Gastrocnemius medialis (tissue), 4 donors: ENCODE measurements at regions not wholly inside any gene's neighbourhood (a gene's known extent, or its start where the extent isn't known, plus 50 kb on each side); places are given as distances from the start of the nearest gene placed in this dataset.

Experiments
- ATAC-seq, 2 donors: fragments of 150-250 bp; one replicate each; pipeline ENCODE4 v1.9.1; 2016
- DNase-seq, 2 donors: peaks; one replicate each; pipeline ENCODE4 v3.0.0-alpha.2; 2019
- H3K27ac ChIP-seq, 4 donors: fragments of 200-600 bp; sonication (generic); 1 replicate in 1 of 4; 2 replicates in 3 of 4; pipeline ENCODE4 v1.5.1; 2016 to 2018; ENCODE audit warnings: mild to moderate bottlenecking in 2 of 4, moderate library complexity in 1 of 4
- H3K27me3 ChIP-seq, 3 donors: fragments of 200-600 bp; sonication (generic) in 2 of 3; 1 replicate in 1 of 3; 2 replicates in 2 of 3; pipeline versions ENCODE4 v1.5.1 to v1.6.0; 2016 to 2019; ENCODE audit warnings: mild to moderate bottlenecking in 1 of 3, moderate library complexity in 1 of 3
- H3K36me3 ChIP-seq, 2 donors: fragments of 200-600 bp; sonication (generic) in 1 of 2; one replicate each; pipeline ENCODE4 v1.5.1; 2017 to 2018
- H3K4me1 ChIP-seq, 2 donors: fragments of 200-600 bp; sonication (generic) in 1 of 2; one replicate each; pipeline ENCODE4 v1.5.1; 2016 to 2017; ENCODE audit warnings: mild to moderate bottlenecking in 2 of 2
- H3K4me3 ChIP-seq, 4 donors: fragments of 200-600 bp; sonication (generic) in 3 of 4; 1 replicate in 1 of 4; 2 replicates in 3 of 4; pipeline ENCODE4 v1.5.1; 2016 to 2019; ENCODE audit warnings: mild to moderate bottlenecking in 2 of 4
- H3K9me3 ChIP-seq, 3 donors: fragments of 200-600 bp; sonication (generic) in 2 of 3; 1 replicate in 1 of 3; 2 replicates in 2 of 3; pipeline ENCODE4 v1.5.1; 2016 to 2019
- CTCF ChIP-seq, 5 experiments: fragments of 450-650 bp in 3 of 5; fragments of 200-600 bp in 2 of 5; sonication (generic) in 2 of 5; IDR thresholded peaks in 4 of 5; conservative IDR thresholded peaks in 1 of 5; 1 replicate in 4 of 5; 2 replicates in 1 of 5; pipeline ENCODE4 v1.5.1; 2016 to 2019; ENCODE audit warnings: antibody characterized with exemption in 5 of 5, mild to moderate bottlenecking in 3 of 5, moderate library complexity in 3 of 5
- POLR2A ChIP-seq, 2 donors: fragments of 450-650 bp; IDR thresholded peaks; one replicate each; pipeline ENCODE4 v1.6.1; 2017; ENCODE audit warnings: antibody characterized with exemption in 2 of 2, mild to moderate bottlenecking in 2 of 2, moderate library complexity in 2 of 2
- in situ Hi-C, 4 donors: fragments of 200-750 bp; cut with MboI; loops; one replicate each; pipeline versions ENCODE4 v1.15.0 to v1.8.0; 2017; ENCODE audit warnings: low sequenced_read_pairs in 4 of 4
- intact Hi-C: fragments of 100-400 bp; cut with DNase I; formaldehyde crosslinking; loops from one replicate; pipeline ENCODE4 v1.15.1; 2023; ENCODE audit warnings: low total_unique reads

- H3K36me3 ChIP-seq: no peaks in the 10 kb centered on the region
- H3K27ac ChIP-seq: no peak overlapping the region
- intact Hi-C loops: no loop called here
- ATAC-seq: no peak
- no peak overlapping the region for H3K4me3 ChIP-seq
- no peaks in the 10 kb centered on the region for H3K27me3 ChIP-seq
- H3K9me3 ChIP-seq: no peaks in the 10 kb centered on the region
- TF ChIP-seq POLR2A (IDR thresholded peaks at IDR 0.05) (no peak), CTCF (IDR thresholded peaks at IDR 0.05 in 4 of 5, conservative IDR thresholded peaks at IDR 0.05 in 1 of 5) (no peak)
- H3K4me1 ChIP-seq: no peaks in the 10 kb centered on the region
- in situ Hi-C loops: no loop called here
- no peak for DNase-seq
These were observed 1528.6 kb upstream of the SLC10A2 start for GRCh38 chr13:104594806-104595205.

- H3K27ac ChIP-seq: no peak overlapping the region
- ATAC-seq (no peak), DNase-seq (no peak)
- H3K36me3 ChIP-seq: no peaks in the 10 kb centered on the region
- H3K27me3 ChIP-seq: no peaks in the 10 kb centered on the region
- no peak overlapping the region for H3K4me3 ChIP-seq
- in situ Hi-C loops (no loop called here), intact Hi-C loops (no loop called here)
- H3K9me3 ChIP-seq: no peaks in the 10 kb centered on the region
- no peaks in the 10 kb centered on the region for H3K4me1 ChIP-seq
- TF ChIP-seq POLR2A (IDR thresholded peaks at IDR 0.05) (no peak), CTCF (IDR thresholded peaks at IDR 0.05 in 4 of 5, conservative IDR thresholded peaks at IDR 0.05 in 1 of 5) (no peak)
These were observed 1527.5 kb upstream of the SLC10A2 start for GRCh38 chr13:104593693-104594092.

GRCh38 chr13:104593251-104593576 is 1527.0 kb upstream of the SLC10A2 start:
- DNase-seq (no peak), ATAC-seq (no peak)
- intact Hi-C loops (no loop called here), in situ Hi-C loops (no loop called here)
- H3K4me1 ChIP-seq: no peaks in the 10 kb centered on the region
- H3K4me3 ChIP-seq: no peak overlapping the region
- TF ChIP-seq CTCF (IDR thresholded peaks at IDR 0.05 in 4 of 5, conservative IDR thresholded peaks at IDR 0.05 in 1 of 5): no peak
- no peak for TF ChIP-seq POLR2A (IDR thresholded peaks at IDR 0.05)
- H3K36me3 ChIP-seq: no peaks in the 10 kb centered on the region
- H3K27ac ChIP-seq: no peak overlapping the region
- H3K9me3 ChIP-seq: no peaks in the 10 kb centered on the region
- no peaks in the 10 kb centered on the region for H3K27me3 ChIP-seq

GRCh38 chr13:104592545-104593250 is 1526.5 kb upstream of the SLC10A2 start:
- Histone ChIP-seq H3K27me3 (no peaks in the 10 kb centered on the region), H3K36me3 (no peaks in the 10 kb centered on the region), H3K9me3 (no peaks in the 10 kb centered on the region), H3K4me1 (no peaks in the 10 kb centered on the region), H3K27ac (no peak overlapping the region), H3K4me3 (no peak overlapping the region)
- TF ChIP-seq POLR2A (IDR thresholded peaks at IDR 0.05) (no peak), CTCF (IDR thresholded peaks at IDR 0.05 in 4 of 5, conservative IDR thresholded peaks at IDR 0.05 in 1 of 5) (no peak)
- in situ Hi-C loops: no loop called here
- intact Hi-C loops: no loop called here
- no peak for ATAC-seq
- DNase-seq: no peak

- Histone ChIP-seq H3K4me1 (no peaks in the 10 kb centered on the region), H3K9me3 (no peaks in the 10 kb centered on the region), H3K4me3 (no peak overlapping the region), H3K36me3 (no peaks in the 10 kb centered on the region), H3K27ac (no peak overlapping the region), H3K27me3 (no peaks in the 10 kb centered on the region)
- intact Hi-C loops (no loop called here), in situ Hi-C loops (no loop called here)
- ATAC-seq (no peak), DNase-seq (no peak)
- TF ChIP-seq POLR2A (IDR thresholded peaks at IDR 0.05) (no peak), CTCF (IDR thresholded peaks at IDR 0.05 in 4 of 5, conservative IDR thresholded peaks at IDR 0.05 in 1 of 5) (no peak)
These were observed 1525.9 kb upstream of the SLC10A2 start for GRCh38 chr13:104592127-104592526.
